ENCODE measurements at regions not wholly inside any gene's neighbourhood (a gene's known extent, or its start where the extent isn't known, plus 50 kb on each side); places are given as distances from the start of the nearest gene placed in this dataset.

- no peak overlapping the region for H3K9ac ChIP-seq (ENCODE audit: low read depth in 1 of 2, low read length in 2 of 2)
- no peaks in the 10 kb centered on the region for H3K36me3 ChIP-seq (ENCODE audit: control insufficient read depth in 1 of 2, insufficient read depth in 2 of 2, low read length in 2 of 2)
- H3K27ac ChIP-seq (ENCODE audit: low read depth, low read length) = no peak overlapping the region
- H3K4me1 ChIP-seq (ENCODE audit: control insufficient read depth in 1 of 2, insufficient read depth in 2 of 2, low read length in 2 of 2) = no peaks in the 10 kb centered on the region
- H3K9me3 ChIP-seq (ENCODE audit: control insufficient read depth in 1 of 2, low read length in 2 of 2) = no peaks in the 10 kb centered on the region
- no peak overlapping the region for H3K4me3 ChIP-seq (ENCODE audit: low read depth in 1 of 2, low read length in 2 of 2)
- no peaks in the 10 kb centered on the region for H3K27me3 ChIP-seq (ENCODE audit: control insufficient read depth in 1 of 2, insufficient read depth in 2 of 2, low read length in 2 of 2)
These were observed 792.4 kb upstream of the ADGRL2 start for GRCh38 chr1:81008293-81008692.

- Histone ChIP-seq H3K4me1 (ENCODE audit: control insufficient read depth in 1 of 2, insufficient read depth in 2 of 2, low read length in 2 of 2) (no peaks in the 10 kb centered on the region), H3K4me3 (ENCODE audit: low read depth in 1 of 2, low read length in 2 of 2) (no peak overlapping the region)
These were observed 793.7 kb upstream of the ADGRL2 start for GRCh38 chr1:81007024-81007423.

GRCh38 chr1:81006502-81006901 is 794.2 kb upstream of the ADGRL2 start:
- Histone ChIP-seq H3K27ac (ENCODE audit: low read depth, low read length) (no peak overlapping the region), H3K27me3 (ENCODE audit: control insufficient read depth in 1 of 2, insufficient read depth in 2 of 2, low read length in 2 of 2) (no peaks in the 10 kb centered on the region), H3K4me3 (ENCODE audit: low read depth in 1 of 2, low read length in 2 of 2) (no peak overlapping the region)

More at GRCh38 chr1:81007024-81007423, 793.7 kb upstream of the ADGRL2 start:
- Histone ChIP-seq H3K36me3 (ENCODE audit: control insufficient read depth in 1 of 2, insufficient read depth in 2 of 2, low read length in 2 of 2) (no peaks in the 10 kb centered on the region), H3K9ac (ENCODE audit: low read depth in 1 of 2, low read length in 2 of 2) (no peak overlapping the region), H3K27me3 (ENCODE audit: control insufficient read depth in 1 of 2, insufficient read depth in 2 of 2, low read length in 2 of 2) (no peaks in the 10 kb centered on the region), H3K27ac (ENCODE audit: low read depth, low read length) (no peak overlapping the region), H3K9me3 (ENCODE audit: control insufficient read depth in 1 of 2, low read length in 2 of 2) (no peaks in the 10 kb centered on the region)

GRCh38 chr1:81004011-81004410 is 796.7 kb upstream of the ADGRL2 start:
- Histone ChIP-seq H3K9ac (ENCODE audit: low read depth in 1 of 2, low read length in 2 of 2) (no peak overlapping the region), H3K36me3 (ENCODE audit: control insufficient read depth in 1 of 2, insufficient read depth in 2 of 2, low read length in 2 of 2) (no peaks in the 10 kb centered on the region), H3K9me3 (ENCODE audit: control insufficient read depth in 1 of 2, low read length in 2 of 2) (no peaks in the 10 kb centered on the region), H3K4me1 (ENCODE audit: control insufficient read depth in 1 of 2, insufficient read depth in 2 of 2, low read length in 2 of 2) (no peaks in the 10 kb centered on the region), H3K27me3 (ENCODE audit: control insufficient read depth in 1 of 2, insufficient read depth in 2 of 2, low read length in 2 of 2) (no peaks in the 10 kb centered on the region), H3K4me3 (ENCODE audit: low read depth in 1 of 2, low read length in 2 of 2) (no peak overlapping the region), H3K27ac (ENCODE audit: low read depth, low read length) (no peak overlapping the region)

More at GRCh38 chr1:81006502-81006901, 794.2 kb upstream of the ADGRL2 start:
- Histone ChIP-seq H3K36me3 (ENCODE audit: control insufficient read depth in 1 of 2, insufficient read depth in 2 of 2, low read length in 2 of 2) (no peaks in the 10 kb centered on the region), H3K9ac (ENCODE audit: low read depth in 1 of 2, low read length in 2 of 2) (no peak overlapping the region), H3K4me1 (ENCODE audit: control insufficient read depth in 1 of 2, insufficient read depth in 2 of 2, low read length in 2 of 2) (no peaks in the 10 kb centered on the region), H3K9me3 (ENCODE audit: control insufficient read depth in 1 of 2, low read length in 2 of 2) (no peaks in the 10 kb centered on the region)

GRCh38 chr1:80994934-80995333 is 805.8 kb upstream of the ADGRL2 start:
- no peaks in the 10 kb centered on the region for H3K4me1 ChIP-seq (ENCODE audit: control insufficient read depth in 1 of 2, insufficient read depth in 2 of 2, low read length in 2 of 2)
- no peak overlapping the region for H3K4me3 ChIP-seq (ENCODE audit: low read depth in 1 of 2, low read length in 2 of 2)

GRCh38 chr1:80994038-80994437 is 806.7 kb upstream of the ADGRL2 start:
- H3K27me3 ChIP-seq (ENCODE audit: control insufficient read depth in 1 of 2, insufficient read depth in 2 of 2, low read length in 2 of 2) = no peaks in the 10 kb centered on the region
- no peak overlapping the region for H3K9ac ChIP-seq (ENCODE audit: low read depth in 1 of 2, low read length in 2 of 2)
- no peak overlapping the region for H3K4me3 ChIP-seq (ENCODE audit: low read depth in 1 of 2, low read length in 2 of 2)
- no peaks in the 10 kb centered on the region for H3K36me3 ChIP-seq (ENCODE audit: control insufficient read depth in 1 of 2, insufficient read depth in 2 of 2, low read length in 2 of 2)
- no peak overlapping the region for H3K27ac ChIP-seq (ENCODE audit: low read depth, low read length)
- no peaks in the 10 kb centered on the region for H3K9me3 ChIP-seq (ENCODE audit: control insufficient read depth in 1 of 2, low read length in 2 of 2)
- H3K4me1 ChIP-seq (ENCODE audit: control insufficient read depth in 1 of 2, insufficient read depth in 2 of 2, low read length in 2 of 2) = no peaks in the 10 kb centered on the region

More at GRCh38 chr1:80994934-80995333, 805.8 kb upstream of the ADGRL2 start:
- Histone ChIP-seq H3K36me3 (ENCODE audit: control insufficient read depth in 1 of 2, insufficient read depth in 2 of 2, low read length in 2 of 2) (no peaks in the 10 kb centered on the region), H3K27ac (ENCODE audit: low read depth, low read length) (no peak overlapping the region), H3K9ac (ENCODE audit: low read depth in 1 of 2, low read length in 2 of 2) (no peak overlapping the region), H3K9me3 (ENCODE audit: control insufficient read depth in 1 of 2, low read length in 2 of 2) (no peaks in the 10 kb centered on the region), H3K27me3 (ENCODE audit: control insufficient read depth in 1 of 2, insufficient read depth in 2 of 2, low read length in 2 of 2) (no peaks in the 10 kb centered on the region)

- H3K4me1 ChIP-seq (ENCODE audit: control insufficient read depth in 1 of 2, insufficient read depth in 2 of 2, low read length in 2 of 2) = no peaks in the 10 kb centered on the region
- no peak overlapping the region for H3K27ac ChIP-seq (ENCODE audit: low read depth, low read length)
- H3K4me3 ChIP-seq (ENCODE audit: low read depth in 1 of 2, low read length in 2 of 2) = no peak overlapping the region
- H3K27me3 ChIP-seq (ENCODE audit: control insufficient read depth in 1 of 2, insufficient read depth in 2 of 2, low read length in 2 of 2) = no peaks in the 10 kb centered on the region
- no peaks in the 10 kb centered on the region for H3K9me3 ChIP-seq (ENCODE audit: control insufficient read depth in 1 of 2, low read length in 2 of 2)
- no peak overlapping the region for H3K9ac ChIP-seq (ENCODE audit: low read depth in 1 of 2, low read length in 2 of 2)
- H3K36me3 ChIP-seq (ENCODE audit: control insufficient read depth in 1 of 2, insufficient read depth in 2 of 2, low read length in 2 of 2) = no peaks in the 10 kb centered on the region
These were observed 807.4 kb upstream of the ADGRL2 start for GRCh38 chr1:80993154-80993980.

- Histone ChIP-seq H3K4me3 (ENCODE audit: low read depth in 1 of 2, low read length in 2 of 2) (no peak overlapping the region), H3K4me1 (ENCODE audit: control insufficient read depth in 1 of 2, insufficient read depth in 2 of 2, low read length in 2 of 2) (no peaks in the 10 kb centered on the region), H3K36me3 (ENCODE audit: control insufficient read depth in 1 of 2, insufficient read depth in 2 of 2, low read length in 2 of 2) (no peaks in the 10 kb centered on the region), H3K27me3 (ENCODE audit: control insufficient read depth in 1 of 2, insufficient read depth in 2 of 2, low read length in 2 of 2) (no peaks in the 10 kb centered on the region), H3K27ac (ENCODE audit: low read depth, low read length) (no peak overlapping the region), H3K9me3 (ENCODE audit: control insufficient read depth in 1 of 2, low read length in 2 of 2) (no peaks in the 10 kb centered on the region), H3K9ac (ENCODE audit: low read depth in 1 of 2, low read length in 2 of 2) (no peak overlapping the region)
These were observed 811.3 kb upstream of the ADGRL2 start for GRCh38 chr1:80989455-80989854.

- no peak overlapping the region for H3K9ac ChIP-seq (ENCODE audit: low read depth in 1 of 2, low read length in 2 of 2)
- H3K27me3 ChIP-seq (ENCODE audit: control insufficient read depth in 1 of 2, insufficient read depth in 2 of 2, low read length in 2 of 2) = no peaks in the 10 kb centered on the region
- H3K27ac ChIP-seq (ENCODE audit: low read depth, low read length) = no peak overlapping the region
- no peaks in the 10 kb centered on the region for H3K9me3 ChIP-seq (ENCODE audit: control insufficient read depth in 1 of 2, low read length in 2 of 2)
- H3K4me3 ChIP-seq (ENCODE audit: low read depth in 1 of 2, low read length in 2 of 2) = no peak overlapping the region
- H3K36me3 ChIP-seq (ENCODE audit: control insufficient read depth in 1 of 2, insufficient read depth in 2 of 2, low read length in 2 of 2) = no peaks in the 10 kb centered on the region
- H3K4me1 ChIP-seq (ENCODE audit: control insufficient read depth in 1 of 2, insufficient read depth in 2 of 2, low read length in 2 of 2) = no peaks in the 10 kb centered on the region
These were observed 811.8 kb upstream of the ADGRL2 start for GRCh38 chr1:80988926-80989325.

- no peaks in the 10 kb centered on the region for H3K36me3 ChIP-seq (ENCODE audit: control insufficient read depth in 1 of 2, insufficient read depth in 2 of 2, low read length in 2 of 2)
- H3K27ac ChIP-seq (ENCODE audit: low read depth, low read length) = no peak overlapping the region
- no peaks in the 10 kb centered on the region for H3K9me3 ChIP-seq (ENCODE audit: control insufficient read depth in 1 of 2, low read length in 2 of 2)
- H3K4me3 ChIP-seq (ENCODE audit: low read depth in 1 of 2, low read length in 2 of 2) = no peak overlapping the region
- H3K4me1 ChIP-seq (ENCODE audit: control insufficient read depth in 1 of 2, insufficient read depth in 2 of 2, low read length in 2 of 2) = no peaks in the 10 kb centered on the region
- H3K27me3 ChIP-seq (ENCODE audit: control insufficient read depth in 1 of 2, insufficient read depth in 2 of 2, low read length in 2 of 2) = no peaks in the 10 kb centered on the region
- H3K9ac ChIP-seq (ENCODE audit: low read depth in 1 of 2, low read length in 2 of 2) = no peak overlapping the region
These were observed 812.9 kb upstream of the ADGRL2 start for GRCh38 chr1:80987824-80988223.
